ENCODE measurements at regions not wholly inside any gene's neighbourhood (a gene's known extent, or its start where the extent isn't known, plus 50 kb on each side); places are given as distances from the start of the nearest gene placed in this dataset.

DNA sequence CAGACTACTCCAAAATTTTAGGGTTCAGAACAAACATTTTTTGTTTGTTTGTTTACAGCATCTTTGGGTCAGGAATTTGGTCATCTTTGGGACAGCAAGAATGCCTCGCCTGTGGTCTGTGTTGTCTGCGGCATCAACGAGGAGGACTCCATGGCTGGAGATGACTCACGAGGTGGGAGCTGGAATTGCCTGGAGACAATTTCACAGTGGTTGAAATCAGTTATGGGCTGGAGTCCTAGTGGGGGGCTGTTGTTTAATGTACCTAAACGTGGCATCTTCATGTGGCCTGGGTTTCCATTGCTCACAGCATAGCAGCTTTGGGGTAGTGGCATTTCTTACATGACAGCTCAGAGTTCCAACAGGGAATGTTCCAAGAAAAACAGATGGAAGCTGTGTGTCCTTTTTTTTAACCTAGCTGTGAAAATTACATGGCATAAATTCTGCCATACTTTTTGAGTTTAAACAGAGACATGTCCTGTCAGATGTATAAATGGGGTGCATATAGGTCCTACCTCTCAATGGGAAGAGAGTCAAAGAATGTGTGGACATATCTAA is 507.3 kb upstream of the CBLB start:
- TF ChIP-seq, protein P1, sequence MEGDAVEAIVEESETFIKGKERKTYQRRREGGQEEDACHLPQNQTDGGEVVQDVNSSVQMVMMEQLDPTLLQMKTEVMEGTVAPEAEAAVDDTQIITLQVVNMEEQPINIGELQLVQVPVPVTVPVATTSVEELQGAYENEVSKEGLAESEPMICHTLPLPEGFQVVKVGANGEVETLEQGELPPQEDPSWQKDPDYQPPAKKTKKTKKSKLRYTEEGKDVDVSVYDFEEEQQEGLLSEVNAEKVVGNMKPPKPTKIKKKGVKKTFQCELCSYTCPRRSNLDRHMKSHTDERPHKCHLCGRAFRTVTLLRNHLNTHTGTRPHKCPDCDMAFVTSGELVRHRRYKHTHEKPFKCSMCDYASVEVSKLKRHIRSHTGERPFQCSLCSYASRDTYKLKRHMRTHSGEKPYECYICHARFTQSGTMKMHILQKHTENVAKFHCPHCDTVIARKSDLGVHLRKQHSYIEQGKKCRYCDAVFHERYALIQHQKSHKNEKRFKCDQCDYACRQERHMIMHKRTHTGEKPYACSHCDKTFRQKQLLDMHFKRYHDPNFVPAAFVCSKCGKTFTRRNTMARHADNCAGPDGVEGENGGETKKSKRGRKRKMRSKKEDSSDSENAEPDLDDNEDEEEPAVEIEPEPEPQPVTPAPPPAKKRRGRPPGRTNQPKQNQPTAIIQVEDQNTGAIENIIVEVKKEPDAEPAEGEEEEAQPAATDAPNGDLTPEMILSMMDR (IDR thresholded peaks at IDR 0.05; ENCODE audit: low read depth, low read length), result no peak
- no peak overlapping the region for H3K4me3 ChIP-seq (ENCODE audit: low read depth, low read length)

DNA sequence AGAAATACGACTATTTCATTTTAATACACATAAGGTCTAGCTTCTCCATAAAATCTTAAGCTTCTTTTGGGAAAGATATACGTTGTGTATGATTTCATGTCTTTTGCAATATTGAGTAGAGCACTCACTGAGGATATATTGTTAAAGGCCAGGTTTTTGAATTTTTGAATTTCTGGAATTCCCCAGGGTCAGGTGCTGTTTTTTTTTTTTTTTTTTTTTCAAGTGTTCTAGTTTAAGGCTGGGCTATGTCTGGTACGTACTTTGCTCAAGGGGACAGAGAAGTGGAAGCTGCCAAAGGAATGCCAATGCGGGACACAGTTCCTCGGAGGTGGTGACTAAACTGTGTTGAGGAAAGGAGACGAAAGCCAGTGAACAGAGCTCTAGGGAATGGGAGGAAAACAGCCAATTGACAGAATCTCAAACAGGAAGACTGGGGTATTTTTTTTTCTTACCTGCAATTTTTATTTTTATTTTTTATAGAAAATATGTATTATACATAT is 510.5 kb upstream of the CBLB start:
- TF ChIP-seq, protein P1 (IDR thresholded peaks at IDR 0.05; ENCODE audit: low read depth, low read length), result no peak
- no peak overlapping the region for H3K4me3 ChIP-seq (ENCODE audit: low read depth, low read length)

DNA sequence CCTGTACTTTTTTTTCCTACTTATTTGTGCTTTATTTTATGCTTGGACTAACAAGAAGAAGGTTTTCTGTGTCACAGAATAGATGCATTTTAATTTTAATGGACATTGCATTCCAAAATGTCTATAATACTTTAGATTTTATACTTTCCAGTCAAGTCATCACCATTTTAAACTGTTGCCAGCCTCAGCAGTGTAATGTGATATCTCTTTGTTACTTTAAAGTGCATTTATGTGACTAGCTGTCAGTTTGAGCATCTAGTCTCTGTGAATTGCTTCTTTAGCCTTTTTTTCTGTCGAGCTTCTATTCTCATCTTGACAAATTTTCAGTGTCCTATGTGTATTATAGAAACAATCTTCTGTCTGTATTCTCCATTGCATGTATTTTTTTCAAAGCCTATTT is 511.4 kb upstream of the CBLB start:
- no peak overlapping the region for H3K4me3 ChIP-seq (ENCODE audit: low read depth, low read length)
- TF ChIP-seq, protein P1 (IDR thresholded peaks at IDR 0.05; ENCODE audit: low read depth, low read length), result no peak

DNA sequence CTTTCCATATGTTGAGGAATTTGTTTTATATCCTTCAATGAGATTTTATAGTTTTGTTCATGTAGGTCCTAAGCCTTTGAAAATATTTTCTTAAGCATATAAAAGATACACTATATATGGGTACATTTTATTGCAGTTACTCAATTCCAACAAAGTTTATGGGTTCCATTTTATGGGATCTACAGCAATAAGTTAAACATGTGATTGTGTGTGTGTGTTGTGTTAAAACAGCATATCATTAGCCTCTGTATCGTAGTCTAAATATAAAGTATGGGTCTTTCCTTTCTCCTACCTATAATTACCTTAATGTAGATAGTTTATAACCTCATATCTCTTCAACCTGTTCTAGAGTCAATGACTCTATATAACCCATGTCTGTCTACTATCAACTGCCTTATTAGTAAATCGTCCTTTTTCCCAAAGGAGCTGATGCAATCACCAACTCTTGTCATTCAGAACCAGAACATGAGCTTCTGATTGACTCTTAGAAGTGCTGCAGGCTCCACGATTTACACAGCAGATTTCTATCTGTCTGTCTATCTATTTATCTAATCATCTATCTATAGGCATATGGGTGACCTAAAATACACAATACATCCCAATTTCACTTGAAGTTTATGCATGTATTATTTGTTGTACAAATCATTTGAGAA is 512.6 kb upstream of the CBLB start:
- TF ChIP-seq, protein P1 (IDR thresholded peaks at IDR 0.05; ENCODE audit: low read depth, low read length), result no peak
- no peak overlapping the region for H3K4me3 ChIP-seq (ENCODE audit: low read depth, low read length)

DNA sequence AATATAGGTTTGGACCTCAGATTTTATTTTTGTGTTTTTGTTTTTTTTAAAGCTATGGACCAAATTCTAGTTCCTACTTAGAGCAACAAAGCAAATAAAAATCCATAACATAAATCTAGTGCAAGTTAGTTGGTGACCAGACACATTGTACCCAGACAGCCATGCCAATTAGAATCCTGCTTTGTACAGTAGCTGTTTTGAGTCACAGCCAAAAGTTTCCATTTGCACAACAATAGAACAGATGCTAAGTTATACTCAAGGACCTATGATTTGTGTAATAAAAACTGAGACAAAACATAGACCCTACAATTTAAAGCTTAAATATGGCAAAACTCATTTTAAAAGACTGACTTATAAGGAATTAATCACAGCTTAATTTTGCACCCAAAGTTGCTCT is 513.1 kb upstream of the CBLB start:
- H3K4me3 ChIP-seq (ENCODE audit: low read depth, low read length), result no peak overlapping the region
- TF ChIP-seq, protein P1 (IDR thresholded peaks at IDR 0.05; ENCODE audit: low read depth, low read length), result no peak

DNA sequence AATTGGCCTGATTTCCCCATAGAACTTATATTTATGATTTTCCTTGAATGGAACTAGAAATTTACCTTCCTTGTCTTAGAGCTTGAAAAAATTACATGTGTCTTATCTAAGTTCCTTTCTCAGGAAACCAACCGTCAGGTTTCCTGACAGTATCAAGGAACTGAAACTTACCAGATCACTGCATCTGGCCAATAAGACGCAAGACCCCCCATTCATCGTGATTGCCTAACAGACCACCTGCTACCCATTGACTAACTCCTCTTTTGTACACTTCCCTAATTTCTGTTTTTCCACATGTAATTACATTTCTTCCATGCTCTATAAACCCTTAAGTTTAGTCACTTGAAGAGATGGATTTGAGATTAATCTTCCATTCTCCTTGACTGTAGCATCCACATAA is 517.2 kb upstream of the CBLB start:
- H3K4me3 ChIP-seq (ENCODE audit: low read depth, low read length), result no peak overlapping the region
- TF ChIP-seq, protein P1 (IDR thresholded peaks at IDR 0.05; ENCODE audit: low read depth, low read length), result no peak

DNA sequence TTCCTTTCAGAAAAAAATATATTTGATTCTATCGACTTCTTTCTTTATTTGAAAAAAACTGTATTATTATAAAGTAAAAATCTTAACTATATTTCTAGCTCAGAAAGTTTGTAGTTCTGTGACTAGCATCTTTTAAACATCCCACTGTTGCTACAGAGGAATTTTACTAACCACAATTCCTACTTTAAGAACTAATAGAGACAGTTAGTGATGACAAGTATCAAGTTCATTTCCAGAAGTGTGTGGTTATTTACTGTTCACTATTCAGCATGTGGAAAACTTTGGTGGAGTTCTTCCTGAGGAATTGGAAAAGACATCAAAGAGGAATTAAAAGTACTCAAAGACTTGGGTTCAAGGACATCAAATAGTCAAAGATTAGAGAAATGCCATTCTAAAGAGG is 524.1 kb upstream of the CBLB start:
- TF ChIP-seq, protein P1 (IDR thresholded peaks at IDR 0.05; ENCODE audit: low read depth, low read length), result no peak
- H3K4me3 ChIP-seq (ENCODE audit: low read depth, low read length), result no peak overlapping the region

Data from WI38 (cell line).